NCI-H146 treated with DMSO at 0.1 percent for 48 hours (cell line): ENCODE measurements at regions not wholly inside any gene's neighbourhood (a gene's known extent, or its start where the extent isn't known, plus 50 kb on each side); places are given as distances from the start of the nearest gene placed in this dataset.
A peak's percentile ranks its signal among the peaks of the same experiment; 100 is the strongest.

Experiments
- DNase-seq: peaks from one replicate; lab custom pipeline; 2025; ENCODE audit not compliant: unreplicated experiment; lab: John Stamatoyannopoulos, UW

DNA sequence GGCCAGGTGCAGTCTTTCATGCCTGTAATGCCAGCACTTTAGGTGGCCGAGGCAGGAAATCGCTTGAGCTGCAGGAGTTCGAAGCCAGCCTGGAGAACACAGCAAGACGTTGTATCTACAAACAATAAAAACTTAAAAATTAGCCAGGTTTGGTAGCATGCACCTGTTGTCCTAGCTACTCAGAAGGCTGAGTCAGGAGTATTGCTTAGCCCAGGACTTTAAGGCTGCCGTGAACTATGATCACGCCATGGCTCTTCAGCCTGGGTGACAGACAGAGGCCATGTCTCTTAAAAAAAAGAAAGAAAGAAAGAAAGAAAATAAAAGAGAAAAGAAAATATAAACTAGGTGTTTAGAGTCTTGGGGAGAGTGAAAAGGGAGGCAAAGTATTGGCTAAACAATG, 96.4 kb upstream of the PDE5A start:
- DNase-seq = no peak

GRCh38 chr4:119722670-119723069, 94.1 kb upstream of the PDE5A start:
- no peak for DNase-seq

DNA sequence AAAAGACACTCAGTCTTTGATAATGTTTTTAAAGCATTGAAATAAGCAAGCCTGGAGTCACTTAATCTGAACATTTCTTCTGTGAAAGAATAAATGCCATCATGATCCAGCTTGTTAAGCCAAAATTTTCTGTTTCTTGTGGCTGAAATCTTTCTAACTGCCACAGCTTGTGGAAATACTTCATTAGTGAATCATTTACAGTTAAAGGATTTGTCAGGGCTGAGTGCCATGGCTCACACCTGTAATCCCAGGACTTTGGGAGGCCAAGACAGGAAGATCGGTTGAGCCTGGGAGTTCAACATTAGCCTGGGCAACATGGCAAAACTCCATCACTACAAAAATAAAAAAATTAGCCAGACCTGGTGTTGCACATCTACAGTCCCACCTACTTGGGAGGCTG, 93.3 kb upstream of the PDE5A start:
- DNase-seq = no peak

DNA sequence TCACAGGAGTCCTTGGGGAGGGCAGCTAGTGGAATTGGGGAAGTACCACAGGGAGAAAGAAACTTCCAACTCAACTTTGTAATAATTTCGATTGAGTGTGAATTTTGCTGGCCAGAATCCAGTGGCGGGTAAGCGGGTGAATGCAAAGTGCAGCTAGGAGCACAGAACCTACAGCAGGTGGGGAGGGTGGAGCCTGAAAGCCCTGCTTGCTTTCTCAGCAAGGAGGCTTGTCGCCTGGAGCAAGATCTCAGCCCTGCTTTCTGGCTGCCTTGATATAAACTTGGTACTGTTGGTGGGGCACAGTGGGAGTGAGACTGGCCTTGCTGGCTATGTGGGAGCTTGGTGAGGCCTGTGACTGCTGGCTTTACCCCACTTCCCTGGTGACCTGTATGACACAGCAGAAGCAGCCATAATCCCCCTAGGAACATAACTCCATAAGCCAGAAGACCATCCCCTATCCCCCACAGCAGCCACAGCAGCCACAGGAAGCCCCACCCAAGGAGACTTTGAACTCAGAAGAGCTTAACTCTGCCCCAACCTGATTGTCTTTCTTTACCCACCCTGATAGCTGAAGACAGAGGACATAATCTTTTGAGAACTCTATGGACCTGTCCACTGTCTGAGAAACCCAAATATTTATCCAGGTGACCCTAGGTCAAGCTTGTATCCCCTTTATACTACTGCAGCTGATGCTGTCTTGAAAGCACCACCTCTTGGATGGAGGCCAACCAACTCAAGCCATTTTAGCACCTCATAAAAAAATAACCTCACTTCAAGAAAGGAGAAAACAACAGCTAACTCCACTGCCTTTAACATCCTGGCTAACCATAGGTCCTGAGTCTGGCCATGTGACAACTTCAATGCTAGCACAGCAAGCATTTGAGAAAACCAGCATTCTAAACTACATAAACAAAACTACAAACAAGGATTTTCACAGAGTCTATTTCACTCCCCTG, 87.2 kb upstream of the PDE5A start:
- no peak for DNase-seq

DNA sequence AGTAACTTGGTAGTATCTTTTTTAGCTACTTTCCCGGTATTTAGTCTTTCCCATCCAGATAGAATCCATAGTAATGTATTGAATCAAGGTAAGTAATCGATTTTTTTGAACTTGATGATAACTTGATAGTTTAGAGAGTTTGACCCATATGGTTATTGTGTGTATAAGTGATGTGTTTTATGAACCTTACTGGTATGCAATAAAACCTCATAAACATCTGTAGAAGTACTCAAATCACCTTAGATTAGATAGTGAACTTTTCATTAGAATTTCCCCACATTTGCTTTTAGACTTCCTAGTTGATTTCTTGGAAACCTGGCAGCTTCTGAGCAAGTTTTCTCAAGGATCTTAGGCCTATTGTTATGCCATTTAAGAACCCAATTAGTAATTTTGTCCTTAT, 80.8 kb upstream of the PDE5A start:
- DNase-seq = no peak

GRCh38 chr4:119707336-119707735, 78.7 kb upstream of the PDE5A start:
- DNase-seq = no peak

DNA sequence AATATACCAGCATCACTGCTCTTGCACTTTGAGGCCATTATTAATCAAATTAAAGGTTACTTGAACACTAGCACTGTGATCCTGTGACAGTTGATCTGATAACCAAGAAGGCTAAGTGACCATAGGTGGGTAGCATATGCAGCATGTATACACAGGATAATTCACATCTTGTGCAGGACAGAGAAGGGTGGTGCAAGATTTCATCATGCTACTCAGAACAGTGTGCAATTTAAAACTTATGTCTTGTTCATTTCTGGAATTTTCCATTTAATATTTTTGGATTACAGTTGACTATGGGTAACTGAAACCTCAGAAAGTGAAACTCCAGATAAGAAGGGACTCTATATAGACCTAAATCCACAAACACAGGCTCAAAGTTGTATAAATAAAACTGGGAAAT, 78.2 kb upstream of the PDE5A start:
- no peak for DNase-seq

DNA sequence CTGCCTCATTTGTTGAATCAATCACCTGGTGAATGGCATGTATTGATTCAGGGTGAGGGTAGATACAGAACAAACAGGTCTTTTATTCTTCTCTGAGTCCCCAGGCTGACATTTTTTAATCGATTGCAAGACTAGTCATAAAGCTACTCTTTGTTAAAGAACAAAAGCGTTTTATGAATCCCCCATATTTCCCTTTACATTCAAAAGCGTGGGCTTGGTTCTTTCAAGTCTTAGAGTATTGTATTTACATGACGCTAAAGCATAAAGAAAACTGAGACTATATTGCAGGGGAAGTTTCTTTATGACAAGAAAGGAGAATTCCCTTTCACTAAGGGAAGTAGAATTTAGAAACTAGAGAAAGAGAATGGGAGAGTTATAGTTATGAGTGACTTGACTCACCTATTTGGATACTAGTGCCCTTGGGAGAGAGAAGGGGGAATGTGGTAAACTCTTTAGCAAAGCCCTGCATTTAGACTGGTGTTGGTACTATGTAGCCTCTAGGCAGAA, 69.3 kb upstream of the PDE5A start:
- peak; percentile 81 for DNase-seq

GRCh38 chr4:119696963-119697362, 68.4 kb upstream of the PDE5A start:
- no peak for DNase-seq

DNA sequence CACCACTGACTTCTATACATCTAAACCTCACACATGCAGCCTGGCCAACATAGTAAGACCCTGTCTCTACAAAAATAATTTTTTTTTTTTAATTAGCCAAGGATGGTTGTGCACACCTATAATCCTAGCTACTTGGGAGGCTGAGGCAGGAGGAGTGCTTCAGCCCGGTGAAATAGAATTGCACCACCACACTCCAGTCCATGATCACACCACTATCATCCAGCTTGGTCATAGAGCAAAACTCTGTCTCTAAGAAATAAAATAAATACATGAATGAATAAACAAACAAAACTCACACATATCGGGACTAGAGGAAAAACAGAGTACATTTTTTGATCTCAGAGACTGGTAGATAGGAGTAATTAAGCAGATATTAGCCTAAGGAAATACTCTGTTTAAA, 66.6 kb upstream of the PDE5A start:
- no peak for DNase-seq

GRCh38 chr4:119693126-119693525, 64.5 kb upstream of the PDE5A start:
- no peak for DNase-seq

DNA sequence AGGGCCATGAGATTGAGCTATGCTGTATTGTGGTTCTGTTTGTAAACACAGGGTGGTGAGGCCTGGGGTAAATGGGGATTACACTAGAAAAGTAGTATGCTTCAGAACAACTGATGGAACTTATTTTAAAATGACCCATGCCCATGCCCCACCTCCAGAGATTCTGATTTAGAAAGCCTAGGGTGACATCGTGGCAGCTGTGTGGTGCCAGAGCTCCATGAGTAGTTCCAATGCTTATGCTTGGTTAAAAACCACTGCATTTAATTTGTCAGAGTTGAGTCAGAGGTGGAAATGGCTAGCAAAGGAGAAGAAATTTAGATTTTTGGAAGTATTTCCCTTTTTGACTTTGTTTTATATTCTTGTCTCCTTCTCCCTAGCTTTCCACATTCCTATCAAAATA, 63.4 kb upstream of the PDE5A start:
- no peak for DNase-seq

DNA sequence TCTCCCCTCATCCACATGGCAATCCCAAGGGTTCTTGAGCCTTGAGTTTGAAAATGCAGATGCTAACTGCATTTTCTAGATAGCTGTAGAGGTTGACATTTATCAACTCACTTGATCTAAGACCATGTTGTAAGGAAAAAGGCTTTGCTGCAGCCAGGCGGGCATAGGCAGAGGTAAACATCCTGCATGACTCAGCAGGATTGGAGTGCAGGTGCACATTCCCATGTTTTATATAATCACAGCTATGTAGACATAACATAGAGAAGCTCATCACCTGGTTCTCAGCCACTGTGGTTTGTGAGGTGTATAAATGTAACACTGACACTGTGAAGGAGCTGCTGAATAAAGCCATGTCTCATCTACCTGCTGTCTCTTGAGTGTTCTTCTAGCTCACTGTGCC, 62.3 kb upstream of the PDE5A start:
- no peak for DNase-seq

- DNase-seq = no peak
Observed at GRCh38 chr4:119688446-119688845, 59.8 kb upstream of the PDE5A start.

GRCh38 chr4:119684463-119684862, 55.9 kb upstream of the PDE5A start:
- no peak for DNase-seq

GRCh38 chr4:119683518-119683917, 54.9 kb upstream of the PDE5A start:
- no peak for DNase-seq

- peak; percentile 17 for DNase-seq
Observed at GRCh38 chr4:119682099-119682498, 53.5 kb upstream of the PDE5A start.

DNA sequence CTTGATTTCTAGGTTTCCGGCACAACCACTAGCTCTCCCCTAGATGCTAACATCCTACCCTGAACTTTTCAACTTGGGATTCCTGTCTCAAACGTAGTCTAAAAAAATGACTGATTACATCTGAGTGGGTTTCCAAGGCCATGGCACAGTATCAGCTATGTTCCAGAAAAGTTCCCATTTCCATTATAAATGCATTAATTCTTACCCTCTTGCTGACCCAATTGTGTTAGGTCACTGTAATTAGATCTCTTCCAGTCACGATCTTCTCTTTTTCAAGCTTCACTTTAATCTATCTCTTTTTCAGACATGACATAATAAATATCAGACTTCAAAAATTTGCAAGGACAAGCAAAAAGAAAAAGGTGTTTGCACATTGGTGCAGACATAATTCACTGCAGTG, 50.6 kb upstream of the PDE5A start:
- DNase-seq = no peak

DNA sequence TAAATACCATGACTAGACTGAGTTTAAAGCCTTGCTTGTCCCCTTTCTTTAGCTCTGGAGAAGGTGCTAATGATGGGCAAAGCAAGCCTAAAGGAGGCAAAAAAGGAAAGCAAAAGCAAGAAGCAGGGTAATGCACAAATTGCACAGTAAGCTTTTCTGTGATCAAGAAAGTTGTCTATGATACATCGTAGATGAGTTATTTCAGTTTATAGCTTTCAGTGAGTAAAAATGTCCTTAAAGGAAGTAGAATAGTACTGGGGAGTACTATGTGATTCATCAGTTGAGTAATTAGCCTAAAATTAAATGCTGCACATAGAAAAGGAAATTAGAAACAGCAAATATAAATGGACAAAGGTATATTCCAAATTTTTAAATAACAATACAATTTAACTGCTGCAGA, 50.2 kb upstream of the PDE5A start:
- no peak for DNase-seq
